ENCODE measurements at regions not wholly inside any gene's neighbourhood (a gene's known extent, or its start where the extent isn't known, plus 50 kb on each side); places are given as distances from the start of the nearest gene placed in this dataset.
"Not testable (repeated sequence)": the region's sequence is repeated elsewhere in the genome, so short reads cannot be mapped to it uniquely, and the experiment has no call there.

- not testable (repeated sequence) for DNase-seq (ENCODE audit: low spot score)
Measured at GRCh38 chr12:31162896-31163560, 89.4 kb downstream of the DDX11 start.

GRCh38 chr12:31174293-31174692 lies 100.6 kb downstream of the DDX11 start:
- not testable (repeated sequence) for DNase-seq (ENCODE audit: low spot score)

DNA sequence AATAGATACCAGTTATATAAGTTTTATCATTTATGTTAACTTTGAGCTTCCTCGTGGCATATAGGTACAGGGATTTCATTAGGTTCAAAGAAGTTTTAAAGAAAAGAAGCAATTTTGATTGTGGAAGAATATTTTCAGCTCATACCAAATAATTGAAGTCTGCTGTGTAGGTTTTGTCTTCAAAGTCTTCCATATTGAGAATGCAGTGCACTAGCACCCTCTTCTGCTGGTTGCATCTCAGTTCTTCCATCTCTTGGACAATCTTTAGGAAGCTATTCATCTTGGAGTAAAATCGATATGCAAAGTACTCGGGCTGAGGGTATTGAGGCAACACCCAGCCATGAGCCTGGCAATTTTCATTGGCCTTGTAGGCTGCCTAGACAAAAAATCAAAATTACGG lies 103.9 kb downstream of the DDX11 start:
- not testable (repeated sequence) for DNase-seq (ENCODE audit: low spot score)

DNA sequence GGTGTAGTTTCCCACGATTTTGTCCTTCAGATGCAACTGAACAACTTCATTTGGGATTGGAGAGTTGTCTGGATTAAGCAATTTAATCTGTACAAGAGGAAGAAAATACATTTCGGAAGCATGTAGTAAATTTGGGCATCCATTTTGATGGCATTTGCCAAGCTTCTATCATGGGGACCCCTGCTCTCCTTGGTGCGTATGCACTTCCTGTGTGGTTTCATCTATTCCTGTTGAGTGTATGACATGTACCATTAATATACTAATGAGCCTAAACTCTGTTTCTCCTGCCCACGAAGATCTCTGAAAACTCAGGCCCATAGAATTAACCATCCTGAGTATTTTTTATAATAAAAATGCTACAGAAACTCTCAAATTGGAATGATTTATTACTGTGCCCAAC lies 105.2 kb downstream of the DDX11 start:
- not testable (repeated sequence) for DNase-seq (ENCODE audit: low spot score)

DNA sequence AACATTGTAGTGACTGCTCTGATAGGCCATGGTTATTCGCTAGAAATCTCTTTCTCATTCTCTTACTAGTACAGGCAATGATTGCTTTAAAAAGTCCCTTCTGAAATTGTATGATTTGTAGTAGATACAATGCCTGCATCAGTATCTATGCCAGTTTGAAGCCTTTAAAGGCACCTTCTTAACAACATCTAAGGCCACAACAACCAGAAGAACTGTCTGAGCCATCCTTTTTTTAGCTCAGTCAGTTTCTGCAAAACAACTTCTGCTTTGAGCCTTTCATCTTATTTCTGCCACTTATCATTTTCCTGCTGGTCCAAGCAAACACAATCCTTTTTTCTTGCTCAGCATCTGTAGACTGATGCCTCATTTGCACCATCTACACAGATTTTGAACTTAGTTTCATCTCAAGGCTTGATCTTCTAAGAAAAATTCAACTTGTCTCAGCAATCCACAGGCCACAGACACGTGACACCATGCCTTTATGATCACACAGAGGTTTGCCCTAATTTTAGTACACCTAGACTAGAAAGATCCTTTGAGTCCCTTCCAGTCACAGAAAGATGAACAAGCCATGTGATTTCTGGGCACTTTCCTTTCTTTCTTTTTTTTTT lies 106.1 kb downstream of the DDX11 start:
- not testable (repeated sequence) for DNase-seq (ENCODE audit: low spot score)

- DNase-seq (ENCODE audit: low spot score) = not testable (repeated sequence)
Measured at GRCh38 chr12:31182571-31182970, 108.9 kb downstream of the DDX11 start.

DNA sequence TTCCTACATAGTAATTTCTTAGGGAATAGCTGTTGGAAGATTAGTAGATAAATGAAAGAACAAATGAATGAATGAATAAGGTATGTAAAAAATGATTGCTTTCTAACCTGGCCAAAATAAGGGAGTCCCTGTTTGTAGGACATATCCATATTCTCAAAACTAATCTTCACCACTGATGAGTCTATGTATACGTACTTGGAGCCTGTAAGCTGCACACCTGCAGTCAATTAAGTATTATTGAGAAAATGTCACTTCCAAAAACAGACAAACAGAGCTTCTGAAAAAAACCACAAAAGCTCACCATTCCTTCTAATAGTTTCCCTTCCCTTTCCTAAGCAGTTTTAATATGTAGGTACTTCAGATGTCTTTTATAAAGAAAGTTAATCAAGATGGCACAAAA lies 109.4 kb downstream of the DDX11 start:
- DNase-seq (ENCODE audit: low spot score) = not testable (repeated sequence)

GRCh38 chr12:31183899-31184298 lies 110.2 kb downstream of the DDX11 start:
- DNase-seq (ENCODE audit: low spot score) = not testable (repeated sequence)

GRCh38 chr12:31184667-31185066 lies 111.0 kb downstream of the DDX11 start:
- DNase-seq (ENCODE audit: low spot score) = not testable (repeated sequence)

GRCh38 chr12:31192689-31193088 lies 119.0 kb downstream of the DDX11 start:
- DNase-seq (ENCODE audit: low spot score) = not testable (repeated sequence)

GRCh38 chr12:31195620-31196019 lies 122.0 kb downstream of the DDX11 start:
- DNase-seq (ENCODE audit: low spot score) = not testable (repeated sequence)

DNA sequence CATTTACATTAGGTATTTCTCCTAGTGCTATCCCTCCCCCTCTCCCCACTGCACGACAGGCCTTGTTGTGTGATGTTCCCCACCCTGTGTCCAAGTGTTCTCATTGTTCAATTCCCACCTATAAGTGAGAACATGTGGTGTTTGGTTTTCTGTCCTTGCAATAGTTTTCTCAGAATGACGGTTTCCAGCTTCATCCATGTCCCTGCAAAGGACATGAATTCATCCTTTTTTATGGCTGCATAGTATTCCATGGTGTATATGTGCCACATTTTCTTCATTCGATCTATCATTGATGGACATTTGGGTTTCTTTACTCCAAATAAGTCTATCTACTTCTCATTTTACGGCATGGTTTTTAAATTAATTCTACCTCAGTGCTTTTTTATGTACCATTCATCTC lies 125.8 kb downstream of the DDX11 start:
- not testable (repeated sequence) for DNase-seq (ENCODE audit: low spot score)

DNA sequence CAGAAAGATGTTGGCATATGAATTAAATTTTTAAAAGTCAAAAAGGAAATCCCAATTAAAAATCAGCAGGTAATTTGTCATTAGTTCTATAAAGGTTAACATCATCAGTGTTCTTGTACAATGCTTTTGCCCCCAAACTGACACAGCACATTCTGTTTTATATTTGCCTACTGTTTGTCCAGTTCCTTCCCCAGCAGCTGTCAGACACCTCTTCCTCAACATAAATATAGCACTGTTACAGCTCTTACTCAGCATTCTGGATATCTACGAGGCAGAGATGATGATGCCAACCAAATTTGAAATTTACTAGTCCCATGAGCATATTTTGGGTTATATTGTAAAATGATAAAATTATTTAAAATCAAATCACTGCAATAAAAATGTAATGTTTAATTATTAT lies 124.6 kb downstream of the SINHCAF start:
- no peak for DNase-seq (ENCODE audit: low spot score)

GRCh38 chr12:31203261-31203660 lies 122.7 kb downstream of the SINHCAF start:
- no peak for DNase-seq (ENCODE audit: low spot score)

DNA sequence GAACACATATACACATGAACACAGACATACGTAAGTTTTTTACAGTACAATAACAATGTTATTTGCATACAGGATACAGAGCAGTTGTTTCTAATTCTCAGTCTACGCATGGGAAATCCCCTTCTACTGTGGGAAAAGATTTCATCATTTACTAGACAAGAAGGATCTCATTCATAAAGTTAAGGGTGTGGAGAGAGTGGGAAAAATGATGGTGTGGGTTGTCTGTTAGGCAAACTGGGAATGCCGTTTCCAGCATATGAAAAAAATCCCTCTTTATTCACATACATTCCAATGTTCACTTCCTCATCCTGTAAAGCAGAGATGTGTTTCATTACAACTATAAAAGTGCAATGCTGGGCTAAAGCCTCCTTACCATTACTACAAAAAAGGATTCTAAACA lies 120.9 kb downstream of the SINHCAF start:
- DNase-seq (ENCODE audit: low spot score) = no peak

DNA sequence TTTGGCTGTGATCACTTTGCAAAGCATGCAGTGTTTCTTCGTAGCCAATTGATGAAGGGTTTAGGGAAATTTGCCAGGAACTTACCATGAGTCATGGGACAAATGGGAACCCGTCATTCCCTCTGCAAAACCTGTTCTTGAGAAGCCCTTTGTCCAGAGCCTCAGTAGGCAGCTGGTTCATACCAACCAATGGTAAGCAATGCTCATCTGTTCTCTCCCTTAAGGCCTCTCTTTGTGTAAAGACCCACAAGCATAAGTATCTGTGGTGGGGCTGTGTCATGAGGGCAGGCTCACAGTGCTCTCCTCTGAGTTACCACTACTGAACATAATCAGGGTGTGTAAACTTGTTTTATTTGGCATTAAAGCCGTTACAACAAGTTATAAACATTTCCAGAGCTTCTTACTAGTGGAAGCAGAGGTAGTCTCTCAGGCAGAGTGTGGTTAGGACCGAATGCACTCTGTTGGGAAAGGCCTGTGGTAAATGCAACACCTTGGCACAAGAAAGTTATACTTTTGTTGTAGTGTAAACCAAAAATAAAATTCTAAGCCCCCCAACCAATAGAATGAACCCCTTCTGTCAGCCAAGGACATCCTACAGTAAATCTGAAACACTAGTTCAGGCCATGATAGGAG lies 119.8 kb downstream of the SINHCAF start:
- DNase-seq (ENCODE audit: low spot score) = peak; percentile 29

GRCh38 chr12:31207799-31208465 lies 118.0 kb downstream of the SINHCAF start:
- DNase-seq (ENCODE audit: low spot score) = no peak

DNA sequence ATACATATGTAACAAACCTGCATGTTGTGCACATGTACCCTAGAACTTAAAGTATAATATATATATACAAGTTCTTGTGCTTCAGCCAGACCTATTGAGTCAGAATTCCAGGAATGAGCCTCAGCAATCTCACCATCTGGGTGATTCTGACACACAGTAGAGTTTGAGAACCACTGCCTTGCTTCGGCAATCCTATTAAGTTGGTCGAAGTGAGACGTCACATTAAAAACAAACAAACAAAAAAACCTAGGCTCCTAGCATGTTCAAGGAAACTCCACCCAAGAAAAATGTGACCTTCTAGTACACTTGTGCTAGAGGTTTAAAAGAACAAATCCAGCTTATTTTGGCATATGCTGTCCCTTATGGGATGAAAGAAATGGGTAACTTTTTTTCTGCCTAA lies 115.8 kb downstream of the SINHCAF start:
- DNase-seq (ENCODE audit: low spot score) = no peak

DNA sequence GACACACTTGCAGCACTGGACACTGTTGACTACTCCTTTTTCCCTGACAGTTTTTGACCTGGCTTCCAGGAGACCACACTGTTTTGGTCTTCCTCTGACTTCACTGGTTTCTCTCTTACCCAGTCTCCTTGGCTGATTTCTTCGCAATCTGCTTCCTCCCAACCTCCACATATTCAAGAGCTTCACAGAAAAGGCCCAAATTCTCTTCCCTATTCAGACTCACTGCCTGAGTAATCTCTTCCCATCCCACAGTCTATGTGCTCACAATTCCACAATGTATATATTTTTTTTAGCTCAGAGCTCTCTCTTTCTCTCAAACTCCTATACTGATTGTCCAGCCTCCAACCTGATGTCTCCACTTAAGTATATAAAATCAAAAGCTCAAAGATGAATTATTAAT lies 115.4 kb downstream of the SINHCAF start:
- DNase-seq (ENCODE audit: low spot score) = no peak

DNA sequence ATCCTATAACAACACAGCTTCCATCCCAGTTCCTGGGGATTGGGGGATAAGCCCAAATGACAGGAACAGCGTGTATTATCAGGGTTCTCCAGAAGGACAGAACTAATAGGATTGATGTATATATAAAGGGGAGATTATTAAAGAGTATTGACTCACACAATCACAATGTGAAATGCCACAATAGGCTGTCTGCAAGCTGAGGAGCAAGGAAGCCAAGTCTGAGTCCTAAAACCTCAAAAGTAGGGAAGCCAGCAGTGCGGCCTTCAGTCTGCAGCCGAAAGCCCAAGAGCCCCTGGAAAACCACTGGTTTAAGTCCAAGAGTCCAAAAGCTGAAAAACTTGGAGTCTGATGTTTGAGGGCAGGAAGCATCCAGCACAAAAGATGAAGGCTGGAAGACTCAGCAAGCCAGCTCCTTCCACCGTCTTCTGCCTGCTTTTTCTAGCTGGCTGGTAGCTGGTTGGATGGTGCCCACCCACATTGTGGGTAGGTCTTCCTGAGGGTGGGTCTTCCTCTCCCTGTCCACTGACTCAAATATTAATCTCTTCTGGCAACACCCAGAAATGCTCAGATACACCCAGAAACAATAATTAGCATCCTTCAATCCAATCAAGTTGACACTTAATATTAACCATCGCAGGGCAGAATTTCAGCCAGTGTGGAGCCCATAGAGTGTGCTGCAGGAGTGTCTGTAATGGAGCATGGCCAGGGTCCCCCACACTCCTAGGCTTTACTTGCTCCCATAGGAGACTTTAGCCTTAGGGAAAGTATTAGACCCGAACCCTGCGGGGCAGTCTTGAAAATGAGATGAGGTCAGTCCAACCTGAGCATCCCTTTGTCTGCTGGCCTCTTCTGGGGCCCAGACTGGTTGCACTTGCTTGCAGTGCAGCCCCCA lies 111.1 kb downstream of the SINHCAF start:
- DNase-seq (ENCODE audit: low spot score) = no peak

- no peak for DNase-seq (ENCODE audit: low spot score)
Measured at GRCh38 chr12:31215518-31216232, 110.3 kb downstream of the SINHCAF start.

All from AG08396 (cell line).